OCI-LY1 (cell line): ENCODE measurements at regions not wholly inside any gene's neighbourhood (a gene's known extent, or its start where the extent isn't known, plus 50 kb on each side); places are given as distances from the start of the nearest gene placed in this dataset.

Experiments used
- H2AFZ ChIP-seq: fragments of 200-600 bp; sonication (generic), shearing (Covaris generic); 2 replicates; pipeline ENCODE4 v1.6.0; 2014; ENCODE audit warnings: antibody characterized with exemption, mild to moderate bottlenecking, low read length
- H3F3A ChIP-seq: fragments of 200-600 bp; sonication (generic), shearing (Covaris generic); 2 replicates; pipeline ENCODE4 v1.6.0; 2014; ENCODE audit warnings: mild to moderate bottlenecking, antibody characterized with exemption, low read length, moderate library complexity; ENCODE audit not compliant: insufficient read depth
- H3K27ac ChIP-seq: fragments of 200-600 bp; sonication (generic); 2 replicates; pipeline ENCODE4 v1.5.1; 2014; ENCODE audit warnings: low read length, mixed run types, mild to moderate bottlenecking, low read depth; ENCODE audit not compliant: poor library complexity, severe bottlenecking
- H3K27me3 ChIP-seq: fragments of 200-600 bp; sonication (generic); 2 replicates; pipeline ENCODE4 v1.6.0; 2014; ENCODE audit warnings: antibody characterized with exemption, mild to moderate bottlenecking, low read length, moderate library complexity; ENCODE audit not compliant: insufficient read depth
- H3K36me3 ChIP-seq: fragments of 200-600 bp; sonication (generic); 2 replicates; pipeline ENCODE4 v1.6.1; 2014; ENCODE audit warnings: mild to moderate bottlenecking, antibody characterized with exemption, low read length, moderate library complexity, mixed read lengths; ENCODE audit not compliant: insufficient read depth
- H3K4me1 ChIP-seq: fragments of 200-600 bp; sonication (generic); 2 replicates; pipeline ENCODE4 v1.5.1; 2014; ENCODE audit warnings: mild to moderate bottlenecking, low read length, moderate library complexity; ENCODE audit not compliant: insufficient read depth, severe bottlenecking
- H3K4me2 ChIP-seq: fragments of 200-600 bp; sonication (generic), shearing (Covaris generic); 2 replicates; pipeline ENCODE4 v1.6.1; 2014; ENCODE audit warnings: low read length
- H3K4me3 ChIP-seq: fragments of 200-600 bp; sonication (generic); 2 replicates; pipeline ENCODE4 v1.5.1; 2014; ENCODE audit warnings: low read length, low read depth, mild to moderate bottlenecking, mixed read lengths; ENCODE audit not compliant: poor library complexity, severe bottlenecking
- H3K79me2 ChIP-seq: fragments of 200-600 bp; shearing (Covaris generic); 2 replicates; pipeline ENCODE4 v1.6.1; 2016; ENCODE audit warnings: mixed run types, low read length, mixed read lengths; ENCODE audit not compliant: insufficient read depth
- H3K9ac ChIP-seq: fragments of 200-600 bp; sonication (generic), shearing (Covaris generic); 2 replicates; pipeline ENCODE4 v1.6.1; 2014; ENCODE audit warnings: mild to moderate bottlenecking, low read length, mixed read lengths
- H3K9me2 ChIP-seq: fragments of 200-600 bp; sonication (generic), shearing (Covaris generic); 2 replicates; pipeline ENCODE4 v1.6.1; 2014; ENCODE audit warnings: low read depth, mild to moderate bottlenecking, low read length, mixed read lengths
- H3K9me3 ChIP-seq: fragments of 200-600 bp; shearing (Covaris generic); 2 replicates; pipeline ENCODE4 v1.6.1; 2014; ENCODE audit warnings: low read length, mixed read lengths
- H4K20me1 ChIP-seq: fragments of 200-600 bp; sonication (generic), shearing (Covaris generic); 2 replicates; pipeline ENCODE4 v1.6.0; 2016; ENCODE audit warnings: mild to moderate bottlenecking, low read length; ENCODE audit not compliant: insufficient read depth
- EZH2 ChIP-seq: fragments of 200-600 bp; sonication (generic), shearing (Covaris generic); IDR thresholded peaks from 2 replicates; pipeline ENCODE4 v1.8.0; 2017; ENCODE audit warnings: borderline replicate concordance, mixed run types, mild to moderate bottlenecking, antibody characterized with exemption, low read length, moderate library complexity, mixed read lengths
- TF ChIP-seq, protein P1 (sequence below): fragments of 200-600 bp; sonication (generic), shearing (Covaris generic); IDR thresholded peaks from 2 replicates; pipeline ENCODE4 v1.5.1; 2017; ENCODE audit warnings: mild to moderate bottlenecking, antibody characterized with exemption, low read length, moderate library complexity, mixed read lengths

DNA sequence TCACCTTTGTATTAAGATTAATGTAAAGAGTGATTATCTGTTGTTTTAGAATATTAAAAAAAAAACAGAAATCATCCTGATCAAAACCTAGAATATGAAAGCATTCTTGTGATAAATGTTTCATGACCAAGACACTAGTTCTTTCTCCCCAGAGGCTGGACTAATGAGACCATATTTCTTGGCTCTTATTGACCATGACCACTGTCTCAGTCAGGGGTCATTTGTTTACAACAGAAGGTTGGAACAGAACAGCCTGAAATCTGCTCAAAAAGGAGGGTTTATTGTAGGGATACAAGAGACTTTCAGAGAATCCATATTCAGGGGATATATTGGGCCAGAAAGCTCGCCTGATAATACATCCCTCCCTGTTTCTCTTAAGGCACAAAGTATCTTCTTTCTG lies 87.7 kb downstream of the TMEM30B start:
- Histone ChIP-seq H3K27me3 (no peaks in the 10 kb centered on the region), H4K20me1 (no peaks in the 10 kb centered on the region), H2AFZ (no peak overlapping the region), H3K4me1 (peaks cover 9% of the 10 kb centered on the region), H3K27ac (no peak overlapping the region), H3K9me3 (no peaks in the 10 kb centered on the region), H3K9me2 (no peaks in the 10 kb centered on the region), H3K9ac (no peak overlapping the region), H3K36me3 (no peaks in the 10 kb centered on the region), H3K4me3 (no peak overlapping the region), H3K79me2 (no peaks in the 10 kb centered on the region), H3F3A (no peaks in the 10 kb centered on the region), H3K4me2 (no peak overlapping the region)
- no peak for TF ChIP-seq EZH2
- TF ChIP-seq, protein P1, sequence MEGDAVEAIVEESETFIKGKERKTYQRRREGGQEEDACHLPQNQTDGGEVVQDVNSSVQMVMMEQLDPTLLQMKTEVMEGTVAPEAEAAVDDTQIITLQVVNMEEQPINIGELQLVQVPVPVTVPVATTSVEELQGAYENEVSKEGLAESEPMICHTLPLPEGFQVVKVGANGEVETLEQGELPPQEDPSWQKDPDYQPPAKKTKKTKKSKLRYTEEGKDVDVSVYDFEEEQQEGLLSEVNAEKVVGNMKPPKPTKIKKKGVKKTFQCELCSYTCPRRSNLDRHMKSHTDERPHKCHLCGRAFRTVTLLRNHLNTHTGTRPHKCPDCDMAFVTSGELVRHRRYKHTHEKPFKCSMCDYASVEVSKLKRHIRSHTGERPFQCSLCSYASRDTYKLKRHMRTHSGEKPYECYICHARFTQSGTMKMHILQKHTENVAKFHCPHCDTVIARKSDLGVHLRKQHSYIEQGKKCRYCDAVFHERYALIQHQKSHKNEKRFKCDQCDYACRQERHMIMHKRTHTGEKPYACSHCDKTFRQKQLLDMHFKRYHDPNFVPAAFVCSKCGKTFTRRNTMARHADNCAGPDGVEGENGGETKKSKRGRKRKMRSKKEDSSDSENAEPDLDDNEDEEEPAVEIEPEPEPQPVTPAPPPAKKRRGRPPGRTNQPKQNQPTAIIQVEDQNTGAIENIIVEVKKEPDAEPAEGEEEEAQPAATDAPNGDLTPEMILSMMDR: no peak

DNA sequence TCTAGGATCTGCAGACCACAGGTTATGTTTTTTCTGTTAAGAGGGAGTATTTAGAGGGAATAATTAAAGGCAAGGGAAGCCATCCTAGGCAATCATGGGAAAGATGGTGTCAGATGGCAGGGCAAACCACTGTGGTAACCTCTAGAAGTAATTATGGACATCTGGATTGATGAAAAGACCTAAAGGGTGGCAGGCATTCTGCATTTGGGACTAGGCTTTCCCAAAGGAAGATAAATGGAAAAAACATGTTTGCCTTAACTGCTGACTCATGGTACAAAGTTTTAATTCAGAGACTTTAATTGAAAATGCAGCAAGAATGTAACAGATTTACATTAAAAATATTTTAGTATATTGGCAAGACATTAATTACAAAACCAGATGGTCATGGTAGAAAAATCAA lies 88.1 kb downstream of the TMEM30B start:
- no peak overlapping the region for H3K9ac ChIP-seq
- H3K79me2 ChIP-seq: no peaks in the 10 kb centered on the region
- H3K27ac ChIP-seq: no peak overlapping the region
- H3K27me3 ChIP-seq: 0 out of 2 replicates have a peak, but pooled peaks cover 3% of the 10 kb centered on the region
- H3K4me2 ChIP-seq: no peak overlapping the region
- TF ChIP-seq EZH2: no peak
- TF ChIP-seq, protein P1: no peak
- peaks cover 9% of the 10 kb centered on the region for H3K4me1 ChIP-seq
- no peak overlapping the region for H2AFZ ChIP-seq
- H3K36me3 ChIP-seq: no peaks in the 10 kb centered on the region
- no peaks in the 10 kb centered on the region for H4K20me1 ChIP-seq
- H3K9me2 ChIP-seq: no peaks in the 10 kb centered on the region
- H3K9me3 ChIP-seq: no peaks in the 10 kb centered on the region
- no peaks in the 10 kb centered on the region for H3F3A ChIP-seq
- H3K4me3 ChIP-seq: no peak overlapping the region

DNA sequence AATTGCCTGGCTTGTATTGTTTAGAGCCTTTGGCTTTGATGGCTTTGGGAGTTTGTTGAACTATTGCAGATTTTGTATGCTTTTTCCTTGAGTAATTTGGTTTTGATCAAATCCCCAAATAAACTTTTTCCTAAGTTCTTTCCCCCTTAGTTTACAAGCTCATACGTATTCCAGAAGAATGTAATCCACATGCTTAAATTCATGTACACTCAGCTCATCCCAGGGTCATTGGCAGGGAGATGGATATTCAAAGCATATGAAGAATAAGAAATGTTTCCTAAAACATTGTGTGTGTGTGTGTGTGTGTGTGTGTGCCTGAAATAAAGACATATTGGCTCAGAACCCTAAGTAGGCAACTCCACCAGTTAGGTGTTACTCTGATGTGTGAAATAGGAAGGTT lies 89.4 kb downstream of the TMEM30B start:
- Histone ChIP-seq H3F3A (no peaks in the 10 kb centered on the region), H3K27me3 (0 out of 2 replicates have a peak, but pooled peaks cover 5% of the 10 kb centered on the region), H3K9ac (no peak overlapping the region), H3K79me2 (no peaks in the 10 kb centered on the region), H3K4me3 (no peak overlapping the region), H3K9me3 (no peaks in the 10 kb centered on the region), H3K27ac (no peak overlapping the region), H3K4me2 (no peak overlapping the region), H3K9me2 (no peaks in the 10 kb centered on the region), H3K36me3 (no peaks in the 10 kb centered on the region), H2AFZ (no peak overlapping the region), H3K4me1 (peaks cover 9% of the 10 kb centered on the region), H4K20me1 (no peaks in the 10 kb centered on the region)
- TF ChIP-seq EZH2: no peak
- TF ChIP-seq, protein P1: no peak
